HepG2 (cell line): ENCODE measurements at regions not wholly inside any gene's neighbourhood (a gene's known extent, or its start where the extent isn't known, plus 50 kb on each side); places are given as distances from the start of the nearest gene placed in this dataset.

Experiments used
- ATAC-seq: fragments of 200-7000 bp; cut with Tn5 transposase; 3 replicates; pipeline ENCODE4 v1.9.1; 2020; ENCODE audit warnings: mild to moderate bottlenecking, moderate library complexity
- BruUV-seq: library from RNA; stranded (reverse); fragments of 400-500 nt; replicated peaks from 2 replicates; lab custom pipeline; 2021; lab: Mats Ljungman, UMichigan
- CTCF ChIA-PET: fragments of 300-600 bp; formaldehyde crosslinking; extraction: SDS; loops from one replicate; lab custom pipeline; 2021; ENCODE audit warnings: low total read pairs, inconsistent platforms, low intra/inter-chr PET ratio; lab: Yijun Ruan, JAX
- POLR2A ChIA-PET: fragments of 350-600 bp; sonication (Branson Sonifier 250); formaldehyde crosslinking; loops from one replicate; lab custom pipeline; 2020; ENCODE audit warnings: antibody characterized with exemption, inconsistent platforms; lab: Yijun Ruan, JAX
- DNase-seq: peaks from one replicate; pipeline ENCODE4 v3.0.0-alpha.2; 2015; ENCODE audit warnings: low spot score
- FAIRE-seq: peaks from 3 replicates; lab custom pipeline; 2011; peaks lifted over from hg19 to GRCh38; lab: Jason Lieb, UNC
- H2AFZ ChIP-seq: one replicate; pipeline ENCODE4 v1.6.1; 2011; ENCODE audit warnings: low read length, inconsistent platforms
- H3K27ac ChIP-seq: fragments of 300-600 bp; 3 replicates; pipeline ENCODE4 v1.8.0; 2011; ENCODE audit warnings: mixed run types, mild to moderate bottlenecking, mixed read lengths, low read length, inconsistent platforms; ENCODE audit not compliant: insufficient read depth; ENCODE audit errors: extremely low read length
- H3K27me3 ChIP-seq, 2 experiments: fragments of 200-600 bp in 1 of 2; 2 replicates in 1 of 2; 3 replicates in 1 of 2; pipeline versions ENCODE4 v1.6.0 to v1.8.0; 2011; ENCODE audit warnings: low read length in 2 of 2, mild to moderate bottlenecking in 2 of 2, moderate library complexity in 2 of 2, inconsistent platforms in 1 of 2; ENCODE audit not compliant: insufficient read depth in 2 of 2, control insufficient read depth in 1 of 2
- H3K36me3 ChIP-seq, 2 experiments: fragments of 200-600 bp in 1 of 2; replicated peaks in 1 of 2; 2 replicates in 1 of 2; 3 replicates in 1 of 2; pipeline versions ENCODE4 v1.5.1 to v1.8.0; 2011; ENCODE audit warnings: low read length in 2 of 2, inconsistent platforms in 1 of 2; ENCODE audit not compliant: insufficient read depth in 2 of 2, control insufficient read depth in 1 of 2
- H3K4me1 ChIP-seq: 2 replicates; pipeline ENCODE4 v1.5.1; 2012; ENCODE audit warnings: low read length, inconsistent platforms; ENCODE audit not compliant: insufficient read depth
- H3K4me2 ChIP-seq: 2 replicates; pipeline ENCODE4 v1.6.0; 2011; ENCODE audit warnings: low read depth, low read length, inconsistent platforms
- H3K4me3 ChIP-seq, 3 experiments: fragments of 200-600 bp in 1 of 3; sonication (generic), shearing (Covaris generic) in 1 of 3; replicated peaks in 1 of 3; 2 replicates each; pipeline ENCODE4 v1.5.1; 2011 to 2016; ENCODE audit warnings: low read length in 3 of 3, inconsistent platforms in 2 of 3, low read depth in 2 of 3, mild to moderate bottlenecking in 2 of 3, control low read depth in 1 of 3, mixed read lengths in 1 of 3; ENCODE audit not compliant: insufficient read depth in 1 of 3
- H3K79me2 ChIP-seq: one replicate; pipeline ENCODE4 v1.6.1; 2011; ENCODE audit warnings: low read length, inconsistent platforms; ENCODE audit not compliant: insufficient read depth
- H3K9ac ChIP-seq: 2 replicates; pipeline ENCODE4 v1.6.0; 2011; ENCODE audit warnings: mild to moderate bottlenecking, low read depth, low read length, inconsistent platforms; ENCODE audit not compliant: insufficient read depth
- H3K9me3 ChIP-seq: 2 replicates; pipeline ENCODE4 v1.5.1; 2012; ENCODE audit warnings: mild to moderate bottlenecking, low read length
- H4K20me1 ChIP-seq: 2 replicates; pipeline ENCODE4 v1.6.0; 2011; ENCODE audit warnings: inconsistent platforms, mild to moderate bottlenecking, low read length, moderate library complexity; ENCODE audit not compliant: insufficient read depth
- ARHGAP35 ChIP-seq: sonication (generic); formaldehyde crosslinking; IDR thresholded peaks from 2 replicates; pipeline ENCODE4 v1.9.0; 2022; ENCODE audit warnings: mild to moderate bottlenecking, inconsistent platforms, moderate library complexity, missing genetic modification reagents, borderline replicate concordance
- CEBPG ChIP-seq: IDR thresholded peaks from 2 replicates; pipeline ENCODE4 v1.6.1; 2016
- GABPA ChIP-seq, 2 experiments: IDR thresholded peaks; 2 replicates each; pipeline ENCODE4 v1.6.1; 2011 to 2016; ENCODE audit warnings: low read depth in 2 of 2, low read length in 1 of 2, missing biosample characterization in 1 of 2, missing genetic modification characterization in 1 of 2
- MAFF ChIP-seq: IDR thresholded peaks from 2 replicates; pipeline ENCODE4 v1.6.1; 2011; ENCODE audit warnings: low read depth, low read length, improper control_type of control experiment
- MAFK ChIP-seq, 2 experiments: IDR thresholded peaks in 1 of 2; conservative IDR thresholded peaks in 1 of 2; 2 replicates each; pipeline ENCODE4 v1.6.1; 2011; ENCODE audit warnings: improper control_type of control experiment in 2 of 2, low read length in 2 of 2
- MXD3 ChIP-seq: IDR thresholded peaks from 2 replicates; pipeline ENCODE4 v1.6.1; 2016; ENCODE audit warnings: mild to moderate bottlenecking, missing biosample characterization, missing genetic modification reagents
- NFE2L2 ChIP-seq: fragments of 150-350 bp; IDR thresholded peaks from 2 replicates; pipeline ENCODE4 v1.6.1; 2014; ENCODE audit warnings: low read length
- PLRG1 ChIP-seq: fragments of 450-650 bp; conservative IDR thresholded peaks from 2 replicates; pipeline ENCODE4 v1.6.1; 2016
- POLR2AphosphoS2 ChIP-seq: IDR thresholded peaks from 2 replicates; pipeline ENCODE4 v1.6.1; 2011; ENCODE audit warnings: low read depth, low read length, improper control_type of control experiment
- SIN3A ChIP-seq: IDR thresholded peaks from 2 replicates; pipeline ENCODE4 v1.6.1; 2011; ENCODE audit warnings: low read depth, mild to moderate bottlenecking, control low read depth, low read length, borderline replicate concordance
- SPEN ChIP-seq: sonication (generic); formaldehyde crosslinking; IDR thresholded peaks from 2 replicates; pipeline ENCODE4 v1.5.1; 2020; ENCODE audit warnings: low read depth, mild to moderate bottlenecking, missing genetic modification reagents
- THAP7 ChIP-seq: sonication (generic); formaldehyde crosslinking; IDR thresholded peaks from 2 replicates; pipeline ENCODE4 v1.8.1; 2023; ENCODE audit warnings: mild to moderate bottlenecking, missing genetic modification reagents
- U2AF2 ChIP-seq: fragments of 200-400 bp; formaldehyde crosslinking; IDR thresholded peaks from 2 replicates; pipeline ENCODE4 v1.6.1; 2017; ENCODE audit warnings: low read depth, mild to moderate bottlenecking, low read length
- ZNF362 ChIP-seq: sonication (generic); formaldehyde crosslinking; IDR thresholded peaks from 2 replicates; pipeline ENCODE4 v1.4.0; 2020; ENCODE audit warnings: missing genetic modification reagents, mild to moderate bottlenecking, borderline replicate concordance
- ZNF513 ChIP-seq: sonication (generic); formaldehyde crosslinking; conservative IDR thresholded peaks from 2 replicates; pipeline ENCODE4 v1.5.0; 2020; ENCODE audit warnings: missing genetic modification reagents
- WGBS: methylation state at CpG from one replicate; pipeline ENCODE4 v1.1.6; 2017; ENCODE audit warnings: low lambda C conversion rate; 5-methylcytosine and 5-hydroxymethylcytosine counted together
- in situ Hi-C: cut with HindIII; loops from 2 replicates; pipeline ENCODE4 v1.10.0; 2017; ENCODE audit warnings: low pct_unique_long_range_greater_than_20kb; ENCODE audit not compliant: extremely low pct_ligation_motif_present
- intact Hi-C: fragments of 100-400 bp; cut with micrococcal nuclease; formaldehyde crosslinking; loops from one replicate; pipeline ENCODE4 v1.10.0; 2022; ENCODE audit not compliant: unreplicated experiment

- no peak for TF ChIP-seq POLR2AphosphoS2
- peak; percentile 89 for TF ChIP-seq MAFF
- peak; percentile 63; the same call in 1 of the 2 replicates for TF ChIP-seq NFE2L2
- TF ChIP-seq MXD3 (CRISPR knock-in tag) = no peak
- TF ChIP-seq SIN3A = no peak
- peak; percentile 88 to 93 for TF ChIP-seq MAFK (conservative IDR thresholded peaks at IDR 0.05 in 1 of 2, IDR thresholded peaks at IDR 0.05 in 1 of 2; ENCODE audit: low read length in 2 of 2)
- TF ChIP-seq, all 625 proteins: peak for 3
- Histone ChIP-seq H3K27ac (no peak overlapping the region), H3K4me3 (no peak overlapping the region), H3K9ac (no peak overlapping the region), H3K79me2 (no peaks in the 10 kb centered on the region), H4K20me1 (no peaks in the 10 kb centered on the region), H3K4me1 (no peaks in the 10 kb centered on the region), H3K36me3 (no peaks in the 10 kb centered on the region), H3K9me3 (peaks cover 88% of the 10 kb centered on the region), H3K27me3 (no peaks in the 10 kb centered on the region), H3K4me2 (no peak overlapping the region), H2AFZ (no peak overlapping the region)
- intact Hi-C loops = no loop called here
- POLR2A ChIA-PET = no interaction called here
- no peak for DNase-seq
- FAIRE-seq = no peak
- no peak for ATAC-seq
- CTCF ChIA-PET = no interaction called here
- BruUV-seq = no TSS peak
- in situ Hi-C loops = no loop called here
Observed at GRCh38 chr2:123154195-123154594, 870.9 kb upstream of the CNTNAP5 start.

GRCh38 chr2:123157016-123157415, 868.1 kb upstream of the CNTNAP5 start:
- intact Hi-C loops = no loop called here
- H3K9ac ChIP-seq = no peak overlapping the region
- BruUV-seq = no TSS peak
- H3K4me1 ChIP-seq = no peaks in the 10 kb centered on the region
- no peak overlapping the region for H3K27ac ChIP-seq
- ATAC-seq = no peak
- ChIA-PET CTCF (no interaction called here), POLR2A (no interaction called here)
- H3K4me2 ChIP-seq = no peak overlapping the region
- no peak overlapping the region for H3K4me3 ChIP-seq
- no peaks in the 10 kb centered on the region for H3K36me3 ChIP-seq
- no peaks in the 10 kb centered on the region for H3K27me3 ChIP-seq
- WGBS = under 1% methylated on average over 3 of the region's 3 CpGs
- no peaks in the 10 kb centered on the region for H4K20me1 ChIP-seq
- H3K79me2 ChIP-seq = no peaks in the 10 kb centered on the region
- in situ Hi-C loops = no loop called here
- H3K9me3 ChIP-seq = peaks cover 86% of the 10 kb centered on the region
- H2AFZ ChIP-seq = no peak overlapping the region
- no peak for DNase-seq
- FAIRE-seq = no peak
- TF ChIP-seq ZNF513 (CRISPR knock-in tag) (no peak), PLRG1 (no peak), ARHGAP35 (CRISPR knock-in tag) (no peak), CEBPG (CRISPR knock-in tag) (no peak), U2AF2 (no peak), SPEN (CRISPR knock-in tag) (no peak), THAP7 (no peak), GABPA (IDR thresholded peaks at IDR 0.05; ENCODE audit: low read depth, low read length) (no peak), GABPA (CRISPR knock-in tag; IDR thresholded peaks at IDR 0.05; ENCODE audit: low read depth) (no peak), ZNF362 (CRISPR knock-in tag) (no peak)
